ENCODE measurements at regions not wholly inside any gene's neighbourhood (a gene's known extent, or its start where the extent isn't known, plus 50 kb on each side); places are given as distances from the start of the nearest gene placed in this dataset.

DNA sequence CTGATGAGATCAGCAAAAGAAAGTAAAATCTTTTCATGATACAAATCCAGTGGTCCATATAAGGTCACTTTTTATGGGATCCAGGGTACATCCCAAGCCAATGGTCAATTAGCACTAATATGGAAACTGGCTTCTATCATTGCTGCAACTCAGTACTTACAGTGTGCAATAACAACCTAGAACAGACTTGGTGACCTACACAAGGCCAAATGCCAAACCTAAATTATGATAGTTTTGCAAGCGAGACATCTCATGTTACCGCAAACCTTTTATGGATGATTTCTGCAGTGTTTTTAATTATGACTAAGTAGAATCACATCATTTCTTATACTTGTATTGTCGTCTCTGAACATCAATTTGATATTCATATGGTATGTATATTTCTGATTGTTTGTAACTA lies 583.5 kb upstream of the SEMA3D start:
- TF ChIP-seq, protein P1, sequence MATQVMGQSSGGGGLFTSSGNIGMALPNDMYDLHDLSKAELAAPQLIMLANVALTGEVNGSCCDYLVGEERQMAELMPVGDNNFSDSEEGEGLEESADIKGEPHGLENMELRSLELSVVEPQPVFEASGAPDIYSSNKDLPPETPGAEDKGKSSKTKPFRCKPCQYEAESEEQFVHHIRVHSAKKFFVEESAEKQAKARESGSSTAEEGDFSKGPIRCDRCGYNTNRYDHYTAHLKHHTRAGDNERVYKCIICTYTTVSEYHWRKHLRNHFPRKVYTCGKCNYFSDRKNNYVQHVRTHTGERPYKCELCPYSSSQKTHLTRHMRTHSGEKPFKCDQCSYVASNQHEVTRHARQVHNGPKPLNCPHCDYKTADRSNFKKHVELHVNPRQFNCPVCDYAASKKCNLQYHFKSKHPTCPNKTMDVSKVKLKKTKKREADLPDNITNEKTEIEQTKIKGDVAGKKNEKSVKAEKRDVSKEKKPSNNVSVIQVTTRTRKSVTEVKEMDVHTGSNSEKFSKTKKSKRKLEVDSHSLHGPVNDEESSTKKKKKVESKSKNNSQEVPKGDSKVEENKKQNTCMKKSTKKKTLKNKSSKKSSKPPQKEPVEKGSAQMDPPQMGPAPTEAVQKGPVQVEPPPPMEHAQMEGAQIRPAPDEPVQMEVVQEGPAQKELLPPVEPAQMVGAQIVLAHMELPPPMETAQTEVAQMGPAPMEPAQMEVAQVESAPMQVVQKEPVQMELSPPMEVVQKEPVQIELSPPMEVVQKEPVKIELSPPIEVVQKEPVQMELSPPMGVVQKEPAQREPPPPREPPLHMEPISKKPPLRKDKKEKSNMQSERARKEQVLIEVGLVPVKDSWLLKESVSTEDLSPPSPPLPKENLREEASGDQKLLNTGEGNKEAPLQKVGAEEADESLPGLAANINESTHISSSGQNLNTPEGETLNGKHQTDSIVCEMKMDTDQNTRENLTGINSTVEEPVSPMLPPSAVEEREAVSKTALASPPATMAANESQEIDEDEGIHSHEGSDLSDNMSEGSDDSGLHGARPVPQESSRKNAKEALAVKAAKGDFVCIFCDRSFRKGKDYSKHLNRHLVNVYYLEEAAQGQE (IDR thresholded peaks at IDR 0.05; ENCODE audit: low read depth), result no peak
- TF ChIP-seq NFIC (IDR thresholded peaks at IDR 0.05), result no peak
- TF ChIP-seq EGR1 (IDR thresholded peaks at IDR 0.05), result no peak
- no peak for TF ChIP-seq CREB1 (IDR thresholded peaks at IDR 0.05; ENCODE audit: low read depth)
- TF ChIP-seq, protein P2, sequence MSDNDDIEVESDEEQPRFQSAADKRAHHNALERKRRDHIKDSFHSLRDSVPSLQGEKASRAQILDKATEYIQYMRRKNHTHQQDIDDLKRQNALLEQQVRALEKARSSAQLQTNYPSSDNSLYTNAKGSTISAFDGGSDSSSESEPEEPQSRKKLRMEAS (IDR thresholded peaks at IDR 0.05), result no peak
- no peak for TF ChIP-seq CEBPB (IDR thresholded peaks at IDR 0.05)

Measured in Ishikawa (cell line).